Activated CD4-positive, alpha-beta T cell treated with anti-CD3 and anti-CD28 coated beads for 48 hours (primary cell): ENCODE measurements at regions not wholly inside any gene's neighbourhood (a gene's known extent, or its start where the extent isn't known, plus 50 kb on each side); places are given as distances from the start of the nearest gene placed in this dataset.

Source experiments
- DNase-seq: peaks from one replicate; pipeline ENCODE4 v3.0.0-alpha.2; 2020

- DNase-seq: no peak
These were observed 535.0 kb upstream of the CDH18 start for GRCh38 chr5:20522905-20523482.

DNA sequence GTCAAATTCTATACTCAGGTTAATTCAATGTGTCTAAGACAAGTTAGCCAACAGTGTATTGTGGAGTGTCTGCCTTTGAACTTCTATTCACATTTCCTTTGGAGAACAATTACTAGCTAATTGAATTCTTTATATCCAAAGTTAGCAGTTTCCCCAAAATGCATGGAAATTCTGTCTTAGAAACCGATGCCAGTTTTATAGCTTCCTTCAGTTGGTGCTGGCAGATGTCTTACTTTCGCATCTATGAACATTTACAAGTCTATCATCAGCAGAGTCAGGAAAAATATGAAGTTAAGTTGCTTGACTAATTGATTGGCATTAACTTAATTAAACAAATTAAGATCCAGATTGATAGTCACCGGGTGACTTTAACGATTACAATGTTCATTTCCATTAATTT, 527.6 kb upstream of the CDH18 start:
- no peak for DNase-seq

DNA sequence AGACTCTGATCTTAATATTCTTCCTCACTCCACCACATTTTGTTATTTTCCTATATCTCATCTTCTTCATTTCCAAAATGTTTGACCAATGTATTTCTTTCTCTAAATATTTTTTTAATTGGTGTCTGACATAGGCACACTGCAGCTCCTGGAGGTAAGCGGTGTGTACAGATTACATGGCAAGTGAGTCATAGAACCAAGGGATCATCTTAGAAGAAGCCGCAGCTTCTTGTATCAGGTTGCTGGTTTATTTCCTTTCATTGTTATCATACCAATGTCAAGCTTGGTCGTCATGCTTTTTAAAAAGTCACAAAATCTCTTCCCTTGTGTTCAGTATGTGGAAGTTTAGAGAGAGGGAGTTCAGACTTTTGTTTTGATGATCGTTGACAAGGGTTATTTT, 526.1 kb upstream of the CDH18 start:
- no peak for DNase-seq

- DNase-seq: no peak
These were observed 512.5 kb upstream of the CDH18 start for GRCh38 chr5:20500546-20500945.

DNA sequence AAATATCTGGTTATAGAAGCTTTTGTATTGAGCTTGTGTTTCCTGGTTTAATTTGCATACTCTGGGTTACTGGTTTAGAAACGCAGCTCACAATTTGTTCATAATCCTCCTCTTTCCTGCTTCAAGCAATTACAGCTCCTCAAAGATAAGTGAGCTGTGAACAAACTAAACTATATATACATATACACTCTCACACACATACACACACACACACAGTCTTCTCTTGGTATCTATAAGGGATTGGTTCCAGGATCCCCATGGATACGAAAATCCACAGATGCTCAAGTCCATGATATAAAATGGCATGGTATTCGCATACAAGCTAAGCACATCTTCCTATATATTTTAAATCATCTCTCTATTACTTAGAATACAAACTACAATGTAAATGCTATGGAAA, 510.9 kb upstream of the CDH18 start:
- DNase-seq: no peak

DNA sequence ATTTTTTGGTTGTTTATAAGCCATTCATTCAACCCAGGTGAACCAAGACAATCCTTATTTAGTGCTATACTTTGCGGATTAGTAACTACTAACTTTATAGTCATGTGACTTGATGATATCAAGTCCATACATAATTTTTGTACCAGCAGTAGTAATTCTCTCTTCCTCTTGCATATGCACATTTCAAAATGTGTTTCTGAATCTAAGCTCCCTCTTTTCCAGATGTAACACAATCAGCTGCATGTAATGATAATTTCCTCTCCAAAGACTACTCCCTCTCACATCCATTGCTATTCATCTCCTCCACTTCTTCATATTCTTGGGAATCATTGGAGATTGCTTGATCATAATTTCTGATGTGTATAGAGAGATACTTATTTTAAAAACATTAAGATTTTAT, 510.1 kb upstream of the CDH18 start:
- no peak for DNase-seq

DNA sequence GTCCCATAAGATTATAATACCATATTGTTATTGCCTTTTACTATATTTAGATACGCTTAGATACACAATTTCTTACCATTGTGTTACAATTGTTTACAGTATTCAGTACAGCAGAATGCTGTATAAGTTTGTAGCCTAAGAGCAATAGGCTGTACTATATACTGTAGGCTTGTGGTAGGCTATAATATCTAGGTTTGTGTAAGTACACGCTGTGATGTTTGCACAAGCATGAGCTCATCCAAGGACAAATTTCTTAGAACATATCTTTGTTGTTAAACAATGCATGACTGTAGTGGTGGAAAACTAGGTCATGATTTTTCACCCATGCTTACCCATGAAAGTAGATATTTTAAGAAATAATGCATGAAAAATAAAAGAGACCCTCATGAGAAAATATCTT, 509.4 kb upstream of the CDH18 start:
- DNase-seq: no peak

DNA sequence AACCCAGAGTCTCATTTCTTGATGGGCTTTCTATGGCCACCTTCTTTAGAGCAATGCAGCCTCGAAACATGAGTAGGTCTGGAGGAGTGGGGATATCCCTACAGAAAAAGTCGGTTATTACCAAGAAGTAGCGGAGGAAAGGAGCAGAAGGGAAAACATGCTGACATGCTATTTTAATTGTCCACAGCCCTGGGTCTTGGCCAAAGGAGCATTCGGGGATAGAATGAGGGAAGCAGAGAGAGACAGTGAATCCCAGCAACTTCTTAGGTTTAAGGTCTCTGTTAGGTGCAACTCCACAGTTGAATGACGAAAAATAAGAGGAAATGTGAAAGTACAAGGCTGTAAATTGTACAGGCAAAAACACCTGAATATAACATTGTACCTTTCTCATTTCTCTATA, 506.7 kb upstream of the CDH18 start:
- DNase-seq: no peak

DNA sequence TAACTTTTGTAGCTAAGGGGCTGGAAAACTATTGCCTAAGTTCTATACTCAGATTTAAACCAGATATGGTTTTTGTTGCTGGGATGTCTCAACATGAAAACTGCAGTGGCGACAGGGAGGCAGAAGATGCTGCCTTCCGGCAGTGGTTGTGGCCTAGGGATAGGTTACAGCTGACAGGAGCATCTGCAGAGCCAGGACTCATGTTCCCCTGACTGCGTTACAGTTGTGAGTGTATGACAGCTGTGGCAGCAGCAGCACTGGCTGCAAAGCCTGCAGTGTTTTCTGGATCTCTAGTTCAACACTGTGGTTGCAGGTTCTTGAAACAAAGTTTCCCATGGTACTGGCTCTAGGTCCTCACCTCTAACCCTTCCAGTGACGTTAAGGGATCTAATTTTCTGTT, 498.8 kb upstream of the CDH18 start:
- DNase-seq: no peak

- DNase-seq: no peak
These were observed 488.0 kb upstream of the CDH18 start for GRCh38 chr5:20476016-20476415.

DNA sequence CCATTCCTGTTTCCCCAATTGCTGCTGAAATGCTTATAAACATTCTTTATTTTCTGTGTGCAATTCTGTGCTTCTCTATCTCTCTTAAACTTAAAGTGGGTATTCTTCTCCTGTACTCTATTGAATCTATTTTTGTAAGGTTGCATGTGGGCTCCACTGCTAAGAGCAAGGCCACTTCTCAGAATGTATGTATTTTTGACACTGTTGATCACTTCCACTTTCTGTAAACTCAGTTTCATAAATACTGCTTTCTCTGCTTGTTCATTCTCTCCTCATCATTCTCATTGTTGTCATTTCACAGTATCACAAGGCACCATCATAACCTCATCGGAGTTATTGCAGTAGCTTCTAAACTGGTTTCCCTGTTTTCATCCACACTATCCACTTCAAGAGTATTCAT, 483.0 kb upstream of the CDH18 start:
- DNase-seq: no peak

DNA sequence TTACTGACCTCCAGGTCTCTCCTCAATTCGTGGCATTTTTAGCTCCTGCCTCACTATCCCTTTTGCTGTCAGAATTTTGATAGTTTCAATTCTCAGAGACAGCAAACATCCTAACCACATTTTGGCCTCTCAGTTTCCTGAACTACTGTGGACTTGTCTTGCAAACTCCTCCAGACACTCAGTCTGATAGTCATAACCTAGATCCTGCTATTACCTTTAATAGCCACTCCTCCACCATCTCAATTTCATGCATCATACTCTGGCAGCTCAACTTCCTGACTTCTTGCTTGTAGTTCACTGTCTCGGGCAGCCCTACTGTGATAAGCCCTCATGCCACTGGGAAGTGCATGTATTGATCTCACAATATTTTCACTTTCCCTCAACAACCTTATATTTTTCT, 481.8 kb upstream of the CDH18 start:
- DNase-seq: no peak

DNA sequence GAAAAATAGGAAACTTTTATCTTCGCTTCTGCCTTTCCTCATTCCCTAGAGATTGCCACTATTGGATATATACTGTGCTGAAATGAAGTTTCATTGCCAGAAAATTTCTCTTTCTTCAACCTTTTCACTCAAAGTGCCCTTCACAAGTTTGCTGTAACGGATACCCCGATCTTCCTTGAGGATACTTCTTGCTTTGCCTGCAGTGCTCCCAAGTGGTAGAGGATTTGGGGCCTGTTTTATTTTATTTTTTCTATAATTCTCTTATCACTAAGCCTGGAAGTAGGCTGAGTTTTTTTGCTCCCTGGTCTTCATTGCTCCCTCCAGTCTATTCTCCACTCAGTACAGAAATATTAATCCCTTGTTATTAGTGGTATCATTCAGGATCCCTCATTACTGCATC, 481.4 kb upstream of the CDH18 start:
- DNase-seq: no peak

DNA sequence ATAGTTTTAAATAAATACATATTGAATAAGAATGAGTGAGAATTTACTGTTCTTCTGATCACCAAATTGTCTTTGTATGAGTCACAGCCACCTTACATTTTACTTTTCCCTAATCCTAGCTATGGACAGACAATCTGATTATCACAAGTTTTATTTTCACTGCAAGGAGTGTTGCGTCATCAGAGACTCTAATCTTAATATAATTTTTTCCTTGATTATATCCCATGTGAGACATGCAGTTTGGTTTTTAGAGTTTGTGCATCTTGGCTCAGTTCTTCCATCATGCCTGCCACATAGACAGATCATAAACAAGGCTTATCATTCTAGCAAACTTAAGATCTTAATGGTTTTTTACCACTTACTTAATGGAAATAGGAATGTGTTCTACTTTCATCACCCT, 478.5 kb upstream of the CDH18 start:
- DNase-seq: no peak

DNA sequence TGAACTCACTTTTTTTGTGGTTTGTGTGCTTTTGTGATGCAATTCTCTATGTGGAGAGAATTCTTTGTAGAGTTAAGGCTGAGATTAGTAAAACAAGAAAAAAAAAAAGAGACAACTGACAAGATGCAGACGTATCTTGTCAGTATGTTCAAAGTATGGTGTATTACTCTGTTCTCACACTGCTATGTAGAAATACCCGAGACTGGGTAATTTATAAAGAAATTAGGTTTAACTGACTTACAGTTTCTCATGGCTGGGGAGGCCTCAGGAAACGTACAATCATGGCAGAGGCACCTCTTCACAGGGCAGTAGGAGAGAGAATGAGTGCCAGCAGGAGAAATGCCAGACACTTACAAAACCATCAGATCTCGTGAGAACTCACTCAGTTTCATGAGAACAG, 475.2 kb upstream of the CDH18 start:
- DNase-seq: no peak

DNA sequence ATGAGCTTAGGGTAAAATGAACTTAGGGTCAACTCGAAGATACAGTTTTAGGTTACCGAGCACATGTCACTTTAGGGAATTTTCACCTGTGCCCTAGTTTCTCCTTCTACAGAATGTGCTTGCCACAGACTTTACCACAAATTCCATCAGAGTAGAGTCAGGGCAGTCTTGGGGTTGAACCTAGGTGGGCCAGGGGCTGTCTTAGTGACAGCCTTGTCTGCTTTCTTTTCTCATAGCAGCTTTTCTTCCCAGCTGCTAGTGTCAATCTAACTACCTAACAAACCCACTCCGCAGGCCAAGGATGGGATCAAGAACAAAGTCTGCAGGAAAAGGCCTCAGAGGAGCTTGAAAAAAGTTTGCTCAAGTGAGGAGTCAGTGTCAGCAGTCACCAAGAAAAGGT, 458.1 kb upstream of the CDH18 start:
- DNase-seq: no peak

- no peak for DNase-seq
These were observed 457.4 kb upstream of the CDH18 start for GRCh38 chr5:20445326-20445860.

GRCh38 chr5:20434786-20435185, 446.8 kb upstream of the CDH18 start:
- no peak for DNase-seq

- no peak for DNase-seq
These were observed 433.1 kb upstream of the CDH18 start for GRCh38 chr5:20420991-20421595.
